ENCODE measurements at regions not wholly inside any gene's neighbourhood (a gene's known extent, or its start where the extent isn't known, plus 50 kb on each side); places are given as distances from the start of the nearest gene placed in this dataset.

GRCh38 chr10:91707236-91707635, 74.4 kb upstream of the PPP1R3C start:
- Mint-ChIP-seq H3K27ac (no peak overlapping the region), H3K36me3 (no peaks in the 10 kb centered on the region), H3K4me1 (no peaks in the 10 kb centered on the region), H3K27me3 (ENCODE audit: low read depth) (no peaks in the 10 kb centered on the region), H3K9me3 (no peaks in the 10 kb centered on the region), H3K4me3 (no peak overlapping the region)
- POLR2A ChIA-PET, result no interaction called here
- TF ChIP-seq ZNF396 (CRISPR knock-in tag; IDR thresholded peaks at IDR 0.05; ENCODE audit: borderline replicate concordance), result no peak
- no peak for TF ChIP-seq CREB1 (CRISPR knock-in tag; IDR thresholded peaks at IDR 0.05)
- TF ChIP-seq ATF6 (CRISPR knock-in tag; IDR thresholded peaks at IDR 0.05), result no peak
- no peak for TF ChIP-seq SOX15 (CRISPR knock-in tag; IDR thresholded peaks at IDR 0.05)
- TF ChIP-seq ZNF281 (CRISPR knock-in tag; IDR thresholded peaks at IDR 0.05), result no peak
- TF ChIP-seq AR (CRISPR knock-in tag; IDR thresholded peaks at IDR 0.05), result no peak
- TF ChIP-seq USF1 (CRISPR knock-in tag; IDR thresholded peaks at IDR 0.05), result no peak
- TF ChIP-seq STAT6 (CRISPR knock-in tag; conservative IDR thresholded peaks at IDR 0.05; ENCODE audit: low read depth), result no peak
- TF ChIP-seq SMAD3 (CRISPR knock-in tag; IDR thresholded peaks at IDR 0.05; ENCODE audit: borderline replicate concordance), result no peak
- TF ChIP-seq RELA (CRISPR knock-in tag; IDR thresholded peaks at IDR 0.05; ENCODE audit: borderline replicate concordance), result no peak
- no peak for TF ChIP-seq HMGA2 (CRISPR knock-in tag; IDR thresholded peaks at IDR 0.05)
- TF ChIP-seq USF2 (CRISPR knock-in tag; IDR thresholded peaks at IDR 0.05), result no peak
- TF ChIP-seq NR1H2 (CRISPR knock-in tag; IDR thresholded peaks at IDR 0.05), result no peak
- no peak for TF ChIP-seq NFYB (CRISPR knock-in tag; conservative IDR thresholded peaks at IDR 0.05; ENCODE audit: low read depth)
- TF ChIP-seq ERG (CRISPR knock-in tag; IDR thresholded peaks at IDR 0.05), result no peak
- no peak for TF ChIP-seq EMX1 (CRISPR knock-in tag; IDR thresholded peaks at IDR 0.05)
- TF ChIP-seq SP1 (CRISPR knock-in tag; conservative IDR thresholded peaks at IDR 0.05), result no peak
- TF ChIP-seq SMAD4 (CRISPR knock-in tag; IDR thresholded peaks at IDR 0.05), result no peak
- no peak for DNase-seq (ENCODE audit: low spot score)
- CTCF ChIA-PET, result no interaction called here
- ATAC-seq, result no peak
